KMS-11 (cell line): ENCODE measurements at regions not wholly inside any gene's neighbourhood (a gene's known extent, or its start where the extent isn't known, plus 50 kb on each side); places are given as distances from the start of the nearest gene placed in this dataset.

ENCODE experiments used
- H2AFZ ChIP-seq: fragments of 200-600 bp; sonication (generic); 2 replicates; pipeline ENCODE4 v1.6.1; 2016; ENCODE audit warnings: antibody characterized with exemption, mixed run types, low read depth
- H3K27ac ChIP-seq: fragments of 200-600 bp; sonication (generic); 2 replicates; pipeline ENCODE4 v1.6.1; 2016; ENCODE audit warnings: mild to moderate bottlenecking, mixed run types
- H3K27me3 ChIP-seq: fragments of 200-600 bp; sonication (generic); 2 replicates; pipeline ENCODE4 v1.6.1; 2017; ENCODE audit warnings: mild to moderate bottlenecking, low read depth, mixed run types, moderate library complexity; ENCODE audit not compliant: insufficient read depth
- H3K36me3 ChIP-seq: fragments of 200-600 bp; sonication (generic); 2 replicates; pipeline ENCODE4 v1.6.1; 2017; ENCODE audit warnings: mild to moderate bottlenecking, mixed run types; ENCODE audit not compliant: insufficient read depth
- H3K4me1 ChIP-seq: fragments of 200-600 bp; sonication (generic); 2 replicates; pipeline ENCODE4 v1.6.1; 2016; ENCODE audit warnings: mild to moderate bottlenecking, low read depth, mixed run types; ENCODE audit not compliant: poor library complexity, severe bottlenecking
- H3K4me2 ChIP-seq: fragments of 200-600 bp; sonication (generic); 2 replicates; pipeline ENCODE4 v1.7.0; 2016; ENCODE audit warnings: mild to moderate bottlenecking, mixed run types
- H3K4me3 ChIP-seq: fragments of 200-600 bp; sonication (generic); IDR thresholded peaks from 2 replicates; pipeline ENCODE4 v1.6.1; 2017; ENCODE audit warnings: low read depth, low read length, mixed read lengths; ENCODE audit not compliant: insufficient read depth
- H3K79me2 ChIP-seq: fragments of 200-600 bp; sonication (generic); 2 replicates; pipeline ENCODE4 v1.6.1; 2016; ENCODE audit warnings: low read depth, mixed run types; ENCODE audit not compliant: insufficient read depth
- H3K9ac ChIP-seq: fragments of 200-600 bp; sonication (generic); 2 replicates; pipeline ENCODE4 v1.6.1; 2016; ENCODE audit warnings: mild to moderate bottlenecking, mixed run types
- H4K20me1 ChIP-seq: fragments of 200-600 bp; sonication (generic); 2 replicates; pipeline ENCODE4 v1.6.1; 2016; ENCODE audit warnings: mild to moderate bottlenecking, mixed run types; ENCODE audit not compliant: insufficient read depth
- TF ChIP-seq, protein P1 (sequence below): fragments of 200-600 bp; sonication (generic); conservative IDR thresholded peaks from 2 replicates; pipeline ENCODE4 v1.6.1; 2017; ENCODE audit warnings: low read depth, mild to moderate bottlenecking, antibody characterized with exemption, low read length, moderate library complexity, mixed read lengths

DNA sequence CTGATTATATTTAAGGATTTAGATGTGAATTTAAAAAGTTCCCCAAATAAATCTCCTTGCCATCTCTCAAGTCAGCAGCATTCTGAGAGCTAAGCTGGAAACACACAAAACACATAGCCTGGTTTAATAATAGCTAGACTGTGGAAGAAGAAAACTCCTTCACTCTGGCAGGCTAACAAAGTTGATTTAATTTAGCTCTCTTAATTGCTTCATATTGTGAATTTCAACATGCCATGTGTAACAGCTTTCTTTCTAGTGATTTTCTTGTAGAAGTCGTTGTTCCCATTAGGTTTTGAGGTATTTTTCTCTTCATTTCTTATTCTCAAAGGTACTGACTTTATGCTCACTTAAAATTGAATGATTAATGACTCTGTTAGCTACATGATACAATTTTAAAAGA lies 216.8 kb upstream of the AKR1E2 start:
- no peak overlapping the region for H3K4me3 ChIP-seq
- no peaks in the 10 kb centered on the region for H4K20me1 ChIP-seq
- H3K9ac ChIP-seq: no peak overlapping the region
- no peak overlapping the region for H3K27ac ChIP-seq
- H3K36me3 ChIP-seq: no peaks in the 10 kb centered on the region
- no peak overlapping the region for H3K4me2 ChIP-seq
- no peaks in the 10 kb centered on the region for H3K4me1 ChIP-seq
- H3K27me3 ChIP-seq: no peaks in the 10 kb centered on the region
- H3K79me2 ChIP-seq: no peaks in the 10 kb centered on the region
- TF ChIP-seq, protein P1, sequence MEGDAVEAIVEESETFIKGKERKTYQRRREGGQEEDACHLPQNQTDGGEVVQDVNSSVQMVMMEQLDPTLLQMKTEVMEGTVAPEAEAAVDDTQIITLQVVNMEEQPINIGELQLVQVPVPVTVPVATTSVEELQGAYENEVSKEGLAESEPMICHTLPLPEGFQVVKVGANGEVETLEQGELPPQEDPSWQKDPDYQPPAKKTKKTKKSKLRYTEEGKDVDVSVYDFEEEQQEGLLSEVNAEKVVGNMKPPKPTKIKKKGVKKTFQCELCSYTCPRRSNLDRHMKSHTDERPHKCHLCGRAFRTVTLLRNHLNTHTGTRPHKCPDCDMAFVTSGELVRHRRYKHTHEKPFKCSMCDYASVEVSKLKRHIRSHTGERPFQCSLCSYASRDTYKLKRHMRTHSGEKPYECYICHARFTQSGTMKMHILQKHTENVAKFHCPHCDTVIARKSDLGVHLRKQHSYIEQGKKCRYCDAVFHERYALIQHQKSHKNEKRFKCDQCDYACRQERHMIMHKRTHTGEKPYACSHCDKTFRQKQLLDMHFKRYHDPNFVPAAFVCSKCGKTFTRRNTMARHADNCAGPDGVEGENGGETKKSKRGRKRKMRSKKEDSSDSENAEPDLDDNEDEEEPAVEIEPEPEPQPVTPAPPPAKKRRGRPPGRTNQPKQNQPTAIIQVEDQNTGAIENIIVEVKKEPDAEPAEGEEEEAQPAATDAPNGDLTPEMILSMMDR: no peak
- H2AFZ ChIP-seq: no peak overlapping the region

DNA sequence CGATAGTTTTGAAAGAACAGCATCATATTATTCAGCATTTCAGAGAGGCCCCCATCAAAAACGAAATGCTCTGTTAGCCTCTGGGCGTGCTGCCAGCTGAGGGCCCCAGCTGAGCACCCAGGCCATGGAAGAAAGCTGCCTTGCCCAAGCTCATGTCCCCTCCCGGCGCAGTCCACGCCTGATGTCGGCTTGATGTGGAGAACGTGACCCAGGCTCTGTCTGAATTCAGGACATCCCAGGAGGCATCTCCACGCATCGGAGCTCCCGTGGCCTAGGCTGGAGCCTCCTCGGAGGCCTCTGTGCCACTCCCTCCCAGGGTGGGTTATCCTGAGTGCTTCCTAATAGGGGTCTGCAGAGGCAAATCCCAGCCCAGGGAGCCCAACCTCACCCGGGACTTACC lies 218.3 kb upstream of the AKR1E2 start:
- Histone ChIP-seq H3K4me2 (no peak overlapping the region), H4K20me1 (no peaks in the 10 kb centered on the region), H3K4me1 (no peaks in the 10 kb centered on the region), H2AFZ (no peak overlapping the region), H3K79me2 (no peaks in the 10 kb centered on the region), H3K9ac (no peak overlapping the region), H3K36me3 (no peaks in the 10 kb centered on the region), H3K4me3 (no peak overlapping the region), H3K27me3 (no peaks in the 10 kb centered on the region), H3K27ac (no peak overlapping the region)
- TF ChIP-seq, protein P1: no peak

GRCh38 chr10:4606856-4607636 lies 219.0 kb upstream of the AKR1E2 start:
- Histone ChIP-seq H4K20me1 (no peaks in the 10 kb centered on the region), H3K4me2 (no peak overlapping the region), H3K36me3 (no peaks in the 10 kb centered on the region), H3K79me2 (no peaks in the 10 kb centered on the region), H2AFZ (no peak overlapping the region), H3K4me3 (no peak overlapping the region), H3K27me3 (no peaks in the 10 kb centered on the region), H3K27ac (no peak overlapping the region), H3K9ac (no peak overlapping the region), H3K4me1 (no peaks in the 10 kb centered on the region)
- TF ChIP-seq, protein P1: no peak

GRCh38 chr10:4602764-4603491 lies 223.1 kb upstream of the AKR1E2 start:
- no peaks in the 10 kb centered on the region for H3K27me3 ChIP-seq
- 0 out of 2 replicates have a peak overlapping the region, but pooled peaks have one; percentile 16 for H2AFZ ChIP-seq
- H3K27ac ChIP-seq: no peak overlapping the region
- no peak overlapping the region for H3K4me2 ChIP-seq
- no peaks in the 10 kb centered on the region for H3K36me3 ChIP-seq
- H3K4me1 ChIP-seq: no peaks in the 10 kb centered on the region
- TF ChIP-seq, protein P1: no peak
- no peak overlapping the region for H3K9ac ChIP-seq
- no peaks in the 10 kb centered on the region for H3K79me2 ChIP-seq
- no peaks in the 10 kb centered on the region for H4K20me1 ChIP-seq
- H3K4me3 ChIP-seq: no peak overlapping the region
